Colon (tissue), 2 donors: ENCODE measurements at regions not wholly inside any gene's neighbourhood (a gene's known extent, or its start where the extent isn't known, plus 50 kb on each side); places are given as distances from the start of the nearest gene placed in this dataset.

Experiments used
- FAIRE-seq: peaks from 2 replicates; lab custom pipeline; 2012; peaks lifted over from hg19 to GRCh38; lab: Jason Lieb, UNC
- donor health status: control.
- donor health status: control.

DNA sequence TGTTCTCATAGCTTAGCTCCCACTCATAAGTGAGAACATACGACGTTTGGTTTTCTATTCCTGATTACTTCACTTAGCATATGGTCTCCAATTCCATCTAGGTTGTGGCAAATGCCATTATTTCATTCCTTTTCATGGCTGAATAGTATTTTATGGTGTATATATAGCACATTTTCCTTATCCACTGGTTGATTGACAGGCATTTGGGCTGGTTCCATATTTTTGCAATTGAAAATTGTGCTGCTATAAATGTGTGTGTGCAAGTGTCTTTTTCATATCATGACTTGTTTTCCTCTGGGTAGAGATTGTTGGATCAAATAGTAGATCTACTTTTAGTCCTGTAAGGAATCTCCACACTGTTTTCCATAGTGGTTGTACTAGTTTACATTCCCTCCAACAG is 133.0 kb upstream of the TAB2 start:
- FAIRE-seq, result no peak

DNA sequence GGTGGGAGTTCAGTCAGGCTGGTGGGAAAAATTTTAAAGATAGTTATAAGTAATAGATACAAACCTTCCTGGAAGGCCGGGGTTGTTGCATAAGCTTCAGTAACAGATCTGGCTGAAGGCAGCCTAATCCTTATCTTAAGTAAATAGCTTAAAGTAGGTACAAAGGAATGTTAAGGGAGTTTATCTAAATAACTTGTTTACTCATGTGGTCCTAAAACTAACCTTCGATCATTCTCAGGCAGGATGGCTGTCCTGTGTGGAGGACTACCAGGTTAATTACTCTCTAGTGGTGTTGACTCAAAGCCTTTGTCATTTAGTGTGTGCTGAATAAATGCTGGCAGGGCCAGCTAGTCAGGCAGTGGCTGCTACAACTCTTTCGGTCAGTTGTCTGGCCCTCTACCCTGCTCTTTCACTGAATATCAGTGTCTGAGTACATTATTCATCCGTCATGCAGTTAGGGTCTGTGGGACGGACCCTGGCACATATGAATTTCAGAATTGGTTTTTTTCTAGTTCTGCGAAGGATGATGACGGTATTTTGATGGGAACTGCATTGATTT is 131.6 kb upstream of the TAB2 start:
- FAIRE-seq, result no peak

DNA sequence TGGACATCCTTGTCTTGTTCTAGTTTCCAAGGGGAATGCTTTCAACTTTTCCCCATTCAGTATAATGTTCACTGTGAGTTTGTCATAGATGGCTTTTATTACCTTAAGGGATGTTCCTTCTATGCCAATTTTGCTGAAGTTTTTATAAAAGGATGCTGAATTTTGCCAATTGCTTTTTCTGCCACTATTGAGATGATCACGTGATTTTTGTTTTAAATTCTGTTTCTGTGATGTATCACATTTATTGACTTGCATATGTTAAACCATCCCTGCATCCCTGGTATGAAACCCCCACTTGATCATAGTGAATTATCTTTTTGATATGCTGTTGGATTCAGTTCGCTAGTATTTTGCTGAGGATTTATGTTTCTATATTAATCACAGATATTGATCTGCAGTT is 130.6 kb upstream of the TAB2 start:
- no peak for FAIRE-seq

DNA sequence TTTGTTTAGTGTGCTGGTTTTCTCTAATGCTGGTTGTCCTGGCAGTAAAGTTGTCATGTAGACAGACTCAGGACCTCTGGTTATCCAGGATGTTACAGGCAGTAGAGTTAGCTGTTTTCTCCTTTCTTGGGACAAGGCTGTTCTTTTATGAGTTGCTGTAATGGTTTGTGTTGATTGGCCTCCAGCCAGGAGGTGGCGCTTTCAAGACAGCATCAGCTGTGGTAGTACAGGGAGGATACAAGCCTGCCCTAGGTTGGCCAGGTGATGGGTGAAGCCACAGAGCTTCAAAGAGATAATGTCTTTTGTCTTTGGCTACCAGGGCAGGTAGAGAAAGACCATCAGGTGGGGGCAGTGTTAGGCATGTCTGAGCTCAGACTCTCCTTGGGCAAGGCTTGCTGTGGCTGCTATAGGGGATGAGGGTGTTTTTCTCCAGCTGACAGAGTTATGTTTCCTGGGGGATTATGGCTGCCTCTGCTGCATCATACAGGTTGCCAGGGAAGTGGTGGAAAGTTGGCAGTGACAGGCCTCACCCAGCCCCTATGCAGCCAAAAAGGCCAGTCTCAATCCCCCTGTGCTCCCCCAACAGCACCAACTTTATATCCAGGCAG is 127.2 kb upstream of the TAB2 start:
- FAIRE-seq, result no peak

DNA sequence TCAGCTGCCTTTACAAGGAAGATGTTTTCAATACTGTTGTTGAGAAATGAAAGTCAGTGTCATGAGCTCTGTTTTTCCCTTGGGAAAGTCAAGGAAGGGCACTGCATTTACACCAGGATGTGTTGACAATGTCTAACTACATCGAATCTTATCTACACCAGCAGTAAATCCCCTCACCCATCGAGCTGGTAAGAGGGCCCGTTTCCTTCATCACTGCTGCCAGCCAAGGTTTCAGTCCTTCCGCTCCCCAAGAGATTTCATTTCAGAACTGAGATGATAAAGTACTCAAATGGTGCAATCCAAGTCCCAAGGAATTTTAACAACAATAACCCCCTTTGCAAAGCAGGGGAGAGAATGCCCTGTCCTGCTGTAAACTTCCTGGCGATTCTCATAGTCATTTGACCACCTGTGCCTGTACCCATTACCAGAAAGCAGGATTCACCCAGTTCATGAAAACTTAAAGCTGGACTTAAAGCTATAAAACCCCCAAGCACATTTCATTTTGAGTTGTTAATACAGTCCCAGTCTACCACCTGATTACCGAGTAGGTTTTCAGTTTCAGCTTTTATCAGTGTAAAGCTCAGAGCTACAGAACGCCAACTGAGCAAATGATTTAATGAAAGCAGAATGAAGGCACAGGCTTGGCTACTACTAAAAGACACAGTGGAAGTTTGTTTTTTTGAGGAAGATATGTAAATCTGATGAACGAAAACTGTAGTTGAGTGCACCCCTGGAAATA is 122.5 kb upstream of the TAB2 start:
- FAIRE-seq, result no peak

DNA sequence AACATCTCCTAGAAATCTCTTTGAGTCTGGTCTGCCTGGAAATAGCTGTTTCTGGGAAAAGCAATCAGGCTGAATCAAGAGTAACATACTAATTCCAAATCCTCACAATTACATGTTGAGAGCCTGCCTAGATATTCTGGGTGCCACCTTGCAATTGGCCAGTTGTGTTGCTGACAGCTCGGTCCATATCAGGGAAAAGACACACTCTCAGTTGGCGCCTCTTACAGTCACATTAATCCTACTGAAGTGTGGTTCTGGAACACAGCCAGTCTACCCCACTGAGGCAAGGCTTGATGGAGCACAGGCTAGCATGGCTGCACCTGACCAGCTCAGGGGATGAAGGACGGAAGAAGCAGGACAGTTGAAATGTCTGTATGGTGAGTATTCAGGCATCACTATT is 121.4 kb upstream of the TAB2 start:
- FAIRE-seq, result no peak

DNA sequence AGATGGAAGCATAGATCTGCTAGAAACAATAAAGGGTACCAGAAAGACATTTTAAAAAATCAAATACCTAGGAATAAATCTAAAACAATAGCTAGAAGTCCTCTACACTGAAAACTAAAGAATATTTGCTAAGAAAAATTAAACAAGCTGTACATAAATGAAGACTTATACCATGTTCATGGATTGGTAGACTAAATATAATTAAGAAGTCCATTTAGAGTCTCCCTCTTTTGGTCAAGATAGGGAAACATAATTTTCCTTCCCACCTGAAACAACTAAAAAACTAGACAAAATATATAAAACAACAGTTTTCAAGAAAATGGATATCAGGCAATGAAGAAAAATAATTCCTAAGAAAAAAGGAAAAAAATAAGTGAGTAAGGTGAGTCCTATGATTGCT is 120.0 kb upstream of the TAB2 start:
- no peak for FAIRE-seq

DNA sequence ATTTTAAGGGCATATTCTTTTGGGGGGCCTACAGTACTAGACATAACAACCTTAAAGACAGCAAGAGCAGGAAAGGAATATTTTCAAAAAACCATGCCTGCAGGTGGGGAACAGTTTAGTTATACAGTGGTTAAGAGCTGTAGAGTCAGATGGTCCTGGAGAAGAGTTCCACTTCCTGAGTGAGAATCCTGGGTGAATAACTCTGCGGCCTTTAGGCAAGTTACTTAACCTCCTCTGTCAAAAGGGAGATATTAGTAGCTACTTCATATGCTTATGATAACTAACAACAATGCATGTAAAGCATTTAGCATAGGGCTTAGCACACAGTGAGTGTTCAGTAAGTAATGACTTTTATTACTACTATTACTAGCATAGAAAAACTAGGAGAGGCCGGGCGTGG is 119.2 kb upstream of the TAB2 start:
- no peak for FAIRE-seq

DNA sequence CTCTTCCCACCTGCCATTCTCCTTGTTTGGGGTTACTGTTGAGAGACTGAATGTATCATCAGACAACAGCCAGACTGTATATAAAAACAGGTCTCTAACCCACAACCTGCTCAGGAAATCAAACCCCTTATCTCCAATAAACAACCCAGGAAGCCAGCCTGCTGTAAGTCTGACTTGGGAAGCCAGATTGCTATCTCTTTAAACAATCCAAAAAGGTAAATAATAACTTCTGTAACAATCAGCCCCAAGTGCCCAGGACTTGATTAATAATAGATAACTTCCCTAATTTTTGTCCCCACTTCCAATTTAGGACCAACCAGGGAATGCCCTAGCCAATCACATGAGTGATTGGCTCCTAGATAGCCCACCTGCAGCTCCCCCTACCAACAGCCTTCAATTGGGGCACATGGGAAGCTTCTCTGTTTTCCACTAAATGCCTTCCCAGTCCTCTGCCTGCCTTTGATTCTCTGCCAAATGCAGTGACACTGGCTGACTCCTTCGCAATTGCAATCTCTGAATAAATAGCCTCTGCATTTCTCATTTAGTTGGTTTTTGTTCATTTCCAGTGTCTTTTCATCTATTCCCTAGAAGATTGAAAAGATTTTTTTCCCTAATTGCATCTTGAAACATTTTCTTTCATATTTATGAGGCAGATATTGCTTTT is 117.1 kb upstream of the TAB2 start:
- no peak for FAIRE-seq

DNA sequence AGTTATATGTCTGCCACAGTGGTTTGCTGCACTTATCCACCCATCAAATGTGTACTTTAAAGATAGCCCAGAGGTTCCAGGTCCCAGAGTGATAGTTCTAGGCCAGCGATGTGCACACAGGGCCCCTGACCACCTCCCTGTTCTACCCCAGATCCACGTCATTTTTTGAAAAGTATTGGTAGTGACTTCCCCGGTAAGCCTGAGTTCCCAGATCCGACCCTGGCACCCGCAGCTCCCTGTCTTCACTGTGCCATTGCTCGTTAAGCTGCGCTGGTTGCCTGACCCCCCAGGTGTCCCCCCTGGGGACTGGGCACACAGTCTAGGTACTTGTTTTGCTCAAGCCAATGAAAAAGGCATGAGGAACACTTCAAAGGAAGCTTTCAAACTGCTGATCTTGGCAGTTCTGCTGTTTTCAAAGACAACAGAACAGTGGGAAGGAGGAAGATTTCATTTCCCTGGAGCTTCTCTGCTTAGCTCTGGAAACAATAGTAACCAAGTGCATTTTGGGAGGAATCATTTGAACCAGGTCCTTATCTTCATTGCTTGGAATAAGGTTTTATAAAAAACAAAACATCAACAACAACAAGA is 116.3 kb upstream of the TAB2 start:
- no peak for FAIRE-seq

DNA sequence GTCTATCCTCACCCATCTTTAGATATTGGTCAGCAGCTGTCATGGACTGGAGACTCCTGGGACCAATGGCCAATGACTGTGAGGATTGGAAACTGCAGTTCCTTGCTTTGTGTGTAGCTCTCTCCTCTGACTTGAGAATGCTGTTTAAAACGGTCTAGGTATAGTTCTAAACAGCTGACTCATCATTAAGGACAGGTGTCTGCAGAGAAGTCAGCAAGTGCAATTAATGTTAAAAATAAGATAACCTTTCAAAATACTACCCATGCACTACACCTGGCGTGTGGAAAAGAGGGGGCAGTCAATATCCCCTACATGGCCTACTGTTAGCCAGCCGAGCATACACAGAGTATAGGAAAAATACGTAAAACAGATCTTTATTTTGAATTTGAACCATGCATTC is 115.4 kb upstream of the TAB2 start:
- FAIRE-seq, result no peak

DNA sequence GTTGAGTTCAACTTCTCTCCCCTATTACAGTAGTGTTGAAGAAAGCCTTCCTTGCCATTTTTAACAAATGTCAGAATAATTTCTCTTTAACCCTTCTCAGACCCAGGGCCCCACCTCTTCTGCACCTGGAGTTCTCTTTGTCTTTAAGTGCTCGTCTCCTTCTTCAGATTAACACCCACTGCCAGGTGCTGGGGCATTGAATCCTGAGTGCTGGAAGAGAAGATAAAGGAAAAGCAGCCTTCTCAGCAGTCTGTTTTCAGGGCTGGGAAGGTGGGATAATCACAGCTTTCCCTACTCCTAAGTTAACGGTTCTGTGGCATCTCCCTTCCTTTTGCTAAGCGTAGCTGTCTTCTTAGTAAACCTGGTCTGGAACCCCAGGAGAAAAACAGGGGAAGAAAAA is 114.6 kb upstream of the TAB2 start:
- FAIRE-seq, result no peak

DNA sequence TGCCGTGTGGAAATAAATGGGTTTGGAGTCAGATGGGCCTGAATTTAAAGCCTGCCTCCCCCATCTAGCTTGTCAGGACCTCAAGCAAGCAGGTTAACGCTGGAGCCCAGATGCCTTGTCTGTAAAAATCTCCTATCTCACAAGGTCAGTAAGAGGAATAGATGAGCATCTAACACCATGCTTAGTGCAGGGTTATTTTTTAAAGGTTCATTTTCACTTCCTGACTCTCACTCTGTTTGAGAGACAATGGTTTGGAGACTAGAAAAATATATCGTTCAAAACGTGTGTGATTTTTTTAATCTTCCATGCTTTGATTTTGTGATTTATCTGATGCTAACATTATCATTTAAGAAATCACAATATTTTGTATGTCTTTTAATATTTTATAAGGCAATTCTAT is 114.0 kb upstream of the TAB2 start:
- no peak for FAIRE-seq

DNA sequence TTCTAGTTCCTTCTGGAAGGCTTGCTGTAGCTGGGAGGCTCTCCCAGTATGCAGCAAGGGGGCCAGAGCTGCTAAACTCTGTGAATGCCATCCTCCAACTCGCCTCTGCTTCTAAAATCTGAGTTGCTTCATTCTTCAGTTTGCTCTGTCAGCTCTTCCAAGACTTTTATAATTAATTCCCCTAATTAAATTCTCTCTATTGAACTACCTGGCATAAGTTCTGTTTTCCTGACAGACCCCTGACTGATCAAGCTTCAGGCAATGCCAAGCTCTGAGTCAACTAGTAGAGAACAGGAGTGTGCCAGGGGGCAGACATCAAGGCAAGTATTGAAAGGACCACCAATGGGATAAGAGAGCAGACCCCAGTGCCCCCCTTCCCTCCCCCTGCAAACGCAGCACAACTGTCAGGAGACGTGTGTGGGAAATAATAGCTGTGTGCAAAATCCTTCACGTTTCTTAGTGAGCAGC is 109.3 kb upstream of the TAB2 start:
- no peak for FAIRE-seq

DNA sequence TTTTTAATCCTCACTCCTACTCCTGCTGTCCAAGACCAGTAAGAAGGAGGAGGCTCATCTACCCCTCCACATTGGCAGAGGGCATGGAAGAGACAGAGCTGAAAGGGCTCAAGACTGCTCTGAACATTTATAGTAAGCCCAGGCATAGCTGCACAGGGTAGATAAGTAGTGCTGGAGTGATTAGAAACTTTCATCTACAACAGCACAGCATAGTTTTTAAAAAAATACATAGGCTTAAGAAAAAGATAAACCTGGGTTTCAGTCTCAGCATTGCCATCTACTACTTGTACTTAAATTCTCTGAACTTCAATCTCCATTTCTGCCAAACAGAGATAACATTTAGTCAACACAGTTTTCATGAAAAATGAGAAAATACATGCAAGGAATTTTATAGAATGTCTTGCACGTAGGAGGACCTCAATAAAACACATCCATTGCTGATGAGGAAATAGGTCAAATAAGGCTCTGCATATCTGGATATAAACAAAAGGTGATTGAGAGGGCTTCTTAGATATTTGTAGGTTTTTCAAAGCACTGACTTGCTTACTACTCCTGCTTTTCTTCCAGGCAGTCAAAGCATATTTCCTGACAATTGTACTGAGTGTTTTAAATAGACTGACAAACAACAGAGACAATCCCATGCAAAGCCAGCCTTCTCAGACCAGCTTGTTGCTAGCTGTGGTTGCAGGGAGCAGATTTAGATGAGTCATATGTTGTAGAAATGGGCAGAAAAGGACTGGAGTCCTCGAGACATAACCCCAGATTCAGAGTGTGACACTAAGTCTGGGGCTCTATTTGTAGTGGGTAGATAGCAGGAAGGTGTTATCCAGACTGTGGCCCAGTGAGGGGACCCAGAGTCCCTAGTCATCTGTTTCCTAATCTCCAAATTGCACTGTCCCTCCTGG is 107.4 kb upstream of the TAB2 start:
- FAIRE-seq, result no peak

DNA sequence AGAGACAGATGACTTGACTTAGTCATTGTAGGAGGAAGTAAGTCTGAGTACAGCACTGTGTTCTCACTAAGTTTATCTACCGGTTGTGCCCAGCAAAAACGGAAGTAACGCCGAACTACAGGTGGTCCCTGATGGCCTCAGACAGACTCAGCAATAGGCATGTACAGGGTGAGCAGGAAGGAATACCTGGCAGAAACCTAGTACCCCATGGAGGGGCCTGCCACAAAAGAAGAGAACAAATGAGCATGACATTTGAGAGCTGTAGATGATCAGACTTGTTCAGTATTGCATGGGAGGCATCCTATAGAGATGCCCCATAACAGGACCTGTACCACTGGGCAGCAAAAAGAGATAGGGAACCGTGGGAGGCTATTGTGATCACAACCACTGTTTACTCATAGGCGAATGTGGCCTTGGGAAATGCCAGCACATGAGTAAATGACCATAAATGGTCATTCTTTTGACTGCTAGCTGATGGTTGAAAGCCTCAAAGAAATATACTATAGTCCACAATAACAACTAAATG is 106.4 kb upstream of the TAB2 start:
- FAIRE-seq, result no peak

DNA sequence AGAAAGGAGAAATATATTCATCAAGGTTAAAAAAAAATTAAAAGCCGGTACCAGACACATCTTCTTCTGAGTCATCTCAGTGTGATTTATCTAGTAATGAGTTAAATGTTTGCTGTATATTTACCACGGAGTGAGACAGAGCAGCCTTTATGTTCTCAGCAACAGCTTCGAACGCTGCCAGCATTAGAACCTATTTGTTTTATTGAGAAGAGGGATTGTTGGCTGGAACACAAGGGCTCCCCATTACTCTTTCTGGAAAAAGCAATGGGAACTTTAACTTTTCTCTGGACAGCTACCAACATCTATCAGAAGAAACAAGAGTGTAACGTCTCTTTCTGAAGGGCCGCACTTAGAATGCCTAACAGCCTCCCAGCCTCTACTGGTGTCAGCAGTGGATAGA is 105.3 kb upstream of the TAB2 start:
- FAIRE-seq, result no peak

DNA sequence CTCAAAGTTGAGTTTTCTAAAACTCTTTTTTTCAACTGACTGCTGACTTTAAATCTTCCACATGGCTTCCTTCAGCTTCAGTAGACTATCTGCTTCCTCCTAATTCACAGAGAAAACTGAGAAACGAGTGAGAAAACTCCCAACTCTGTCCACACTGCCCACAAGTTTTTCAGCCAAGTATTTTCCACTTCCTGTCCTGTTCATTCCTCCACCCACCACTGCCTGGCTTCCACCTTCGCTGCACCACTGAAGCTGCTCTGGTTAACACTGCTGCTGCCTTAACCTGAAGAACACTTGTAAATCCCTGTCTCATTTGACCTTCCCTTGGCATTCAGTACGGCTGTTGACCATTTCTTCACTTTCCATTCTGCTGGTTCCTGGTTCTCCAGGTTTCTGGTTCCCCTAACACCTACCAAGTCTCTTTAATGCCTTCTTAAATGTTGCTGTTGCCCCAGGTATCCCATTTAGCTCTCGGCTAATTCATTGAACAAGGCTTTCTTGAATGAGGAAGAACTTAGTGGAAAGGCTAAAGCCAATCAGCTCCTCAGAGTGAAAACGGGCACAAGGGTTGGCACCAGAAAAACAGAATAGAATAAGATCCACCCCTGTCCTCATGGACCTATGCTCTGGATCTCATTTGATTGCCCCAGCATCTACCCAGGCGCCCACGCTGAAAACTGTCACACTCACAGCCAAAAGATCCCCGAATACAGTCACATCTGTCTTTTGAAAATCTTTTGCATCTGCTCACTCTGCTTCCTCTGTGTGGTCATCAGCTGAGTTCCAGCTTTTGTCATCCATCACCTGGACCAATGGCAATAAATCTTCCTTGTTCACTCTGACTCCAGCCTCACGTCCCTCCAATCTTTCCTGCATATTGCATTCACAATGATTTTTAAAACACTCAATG is 104.4 kb upstream of the TAB2 start:
- no peak for FAIRE-seq

DNA sequence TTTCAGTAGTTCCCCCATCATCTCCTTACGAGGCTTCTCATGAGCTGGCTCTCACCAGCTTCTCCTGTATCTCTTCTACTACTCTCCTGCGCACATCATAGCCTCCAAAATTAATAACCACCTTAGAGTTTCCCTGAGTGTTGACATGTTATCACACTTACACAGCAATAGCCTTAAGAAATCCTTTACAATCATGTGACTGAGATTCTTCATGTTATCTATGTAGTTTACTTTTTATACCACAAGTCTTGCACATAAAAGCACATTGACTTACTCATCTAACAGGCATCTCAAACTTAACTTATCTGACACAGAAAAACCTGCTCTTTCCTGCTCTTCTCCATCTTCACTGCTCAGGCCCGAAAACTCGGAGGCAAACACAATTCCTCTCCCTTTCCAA is 103.7 kb upstream of the TAB2 start:
- no peak for FAIRE-seq

DNA sequence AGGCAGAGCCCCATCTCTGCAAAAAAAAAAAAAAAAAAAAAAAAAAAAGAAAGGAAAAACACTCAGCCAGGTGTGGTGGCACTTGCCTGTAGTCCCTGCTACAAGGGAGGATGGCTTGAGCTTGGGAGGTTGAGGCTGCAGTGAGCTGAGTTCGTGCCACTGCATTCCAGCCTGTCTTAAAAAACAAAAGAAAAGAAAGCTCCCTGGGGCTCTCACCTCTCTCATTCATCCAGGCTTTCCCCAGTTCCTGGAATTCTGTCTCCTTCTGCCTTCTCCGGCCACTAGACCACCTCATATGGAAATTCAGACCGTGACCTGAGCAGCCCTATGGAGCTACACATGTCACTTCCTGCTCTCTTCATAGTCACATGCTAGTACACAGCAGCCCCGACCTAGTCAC is 101.1 kb upstream of the TAB2 start:
- no peak for FAIRE-seq

DNA sequence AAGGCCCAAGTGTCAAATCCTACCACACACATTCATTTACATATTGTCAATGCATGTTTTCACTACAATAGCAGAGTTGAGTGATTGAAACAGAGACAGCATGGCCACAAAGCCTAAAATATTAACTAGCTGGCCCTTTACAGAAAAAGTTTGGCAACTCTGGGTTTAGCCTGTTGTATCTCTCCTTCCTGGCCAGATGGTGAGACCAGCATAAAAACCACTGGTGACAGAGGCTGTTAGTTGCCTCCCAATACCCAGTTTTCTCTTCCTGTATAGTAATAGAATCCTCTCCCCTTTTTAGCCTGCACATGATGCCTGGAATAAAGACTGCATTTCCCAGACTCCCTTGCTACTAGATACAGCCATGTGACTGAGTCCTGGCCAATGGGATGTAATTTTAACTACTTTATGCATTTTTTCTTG is 100.0 kb upstream of the TAB2 start:
- FAIRE-seq, result no peak
